Lung (tissue), 11 donors: ENCODE measurements at regions not wholly inside any gene's neighbourhood (a gene's known extent, or its start where the extent isn't known, plus 50 kb on each side); places are given as distances from the start of the nearest gene placed in this dataset.
A peak's percentile ranks its signal among the peaks of the same experiment; 100 is the strongest.

Experiments used
- ATAC-seq: fragments of 200-7000 bp; cut with Tn5 transposase; one replicate; pipeline ENCODE4 v1.9.1; 2020; ENCODE audit warnings: moderate number of reproducible peaks; ENCODE audit not compliant: insufficient read depth, low FRiP score
- DNase-seq, 3 donors: peaks; one replicate each; pipeline ENCODE4 v3.0.0-alpha.2; 2013 to 2017
- H3K27ac ChIP-seq, 2 donors: one replicate each; pipeline ENCODE4 v1.5.1; 2013; ENCODE audit warnings: mild to moderate bottlenecking in 2 of 2, moderate library complexity in 2 of 2, control low read depth in 1 of 2, inconsistent platforms in 1 of 2, low read depth in 1 of 2, low read length in 1 of 2
- H3K27me3 ChIP-seq, 3 donors: one replicate each; pipeline ENCODE4 v1.5.1; 2013; ENCODE audit warnings: low read length in 2 of 3; ENCODE audit not compliant: control insufficient read depth in 3 of 3, insufficient read depth in 3 of 3
- H3K36me3 ChIP-seq, 4 donors: one replicate each; pipeline ENCODE4 v1.5.1; 2013; ENCODE audit warnings: low read length in 4 of 4, mild to moderate bottlenecking in 1 of 4, moderate library complexity in 1 of 4; ENCODE audit not compliant: control insufficient read depth in 4 of 4, insufficient read depth in 4 of 4
- H3K4me1 ChIP-seq, 5 donors: one replicate each; pipeline ENCODE4 v1.5.1; 2013; ENCODE audit warnings: low read length in 5 of 5, mild to moderate bottlenecking in 2 of 5, moderate library complexity in 1 of 5; ENCODE audit not compliant: control insufficient read depth in 5 of 5, insufficient read depth in 5 of 5
- H3K4me3 ChIP-seq: one replicate; pipeline ENCODE4 v1.5.1; 2013; ENCODE audit warnings: mild to moderate bottlenecking, control low read depth, moderate library complexity
- H3K9ac ChIP-seq, 2 donors: one replicate each; pipeline ENCODE4 v1.5.1; 2013; ENCODE audit warnings: low read length in 2 of 2, control low read depth in 1 of 2; ENCODE audit not compliant: insufficient read depth in 1 of 2
- H3K9me3 ChIP-seq, 4 donors: one replicate each; pipeline ENCODE4 v1.5.1; 2013; ENCODE audit warnings: low read length in 3 of 4, mild to moderate bottlenecking in 1 of 4, moderate library complexity in 1 of 4; ENCODE audit not compliant: control insufficient read depth in 4 of 4, insufficient read depth in 3 of 4
- WGBS, 2 donors: extraction: QIAGEN DNeasy Blood & Tissue Kit; methylation state at CpG; one replicate each; pipeline ENCODE4 v1.1.7; 2013; 5-methylcytosine and 5-hydroxymethylcytosine counted together
- TF ChIP-seq, protein P1 (sequence below): IDR thresholded peaks from 2 replicates; pipeline ENCODE4 v1.5.1; 2012; ENCODE audit warnings: mild to moderate bottlenecking; ENCODE audit errors: control extremely low read depth, extremely low read depth
- donor health status: control.
- donor health status: control.
- donor health status: Bipolar disorder and iron deficiency.
- donor health status: healthy.
- donor health status: DM: yes; HTN: yes; CAD: no.

DNA sequence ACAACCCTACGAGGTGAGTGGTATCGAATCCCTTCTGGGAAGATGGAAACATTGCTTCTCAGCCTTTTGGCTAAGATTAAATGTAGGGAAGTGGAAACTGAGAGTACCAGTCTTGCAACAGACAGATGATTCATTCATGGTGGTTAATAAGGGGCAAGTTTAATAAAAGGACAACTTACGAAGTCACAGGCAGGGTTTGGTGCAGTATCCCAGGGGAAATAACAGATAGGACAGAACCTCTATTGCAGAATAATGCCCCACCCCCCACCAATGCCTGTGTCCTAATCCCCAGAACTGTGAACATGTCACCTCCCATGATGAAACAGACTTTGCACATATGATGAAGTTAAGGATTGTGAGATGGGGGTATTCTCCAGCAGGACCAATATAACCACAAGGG is 212.5 kb downstream of the TBX5 start:
- ATAC-seq: no peak
- H3K4me3 ChIP-seq: no peak overlapping the region
- H3K9me3 ChIP-seq: peaks cover 0 to 4% (median 3%) of the 10 kb centered on the region in 4 donors
- no peak overlapping the region for H3K9ac ChIP-seq
- peaks cover 0 to 9% (median 0%) of the 10 kb centered on the region in 5 donors for H3K4me1 ChIP-seq
- peaks cover 0 to 15% (median 0%) of the 10 kb centered on the region in 3 donors for H3K27me3 ChIP-seq
- no peaks in the 10 kb centered on the region for H3K36me3 ChIP-seq
- no peak for DNase-seq
- no peak overlapping the region for H3K27ac ChIP-seq
- WGBS, 2 donors: 81 to 93% methylated on average over 3 of the region's 3 CpGs
- TF ChIP-seq, protein P1, sequence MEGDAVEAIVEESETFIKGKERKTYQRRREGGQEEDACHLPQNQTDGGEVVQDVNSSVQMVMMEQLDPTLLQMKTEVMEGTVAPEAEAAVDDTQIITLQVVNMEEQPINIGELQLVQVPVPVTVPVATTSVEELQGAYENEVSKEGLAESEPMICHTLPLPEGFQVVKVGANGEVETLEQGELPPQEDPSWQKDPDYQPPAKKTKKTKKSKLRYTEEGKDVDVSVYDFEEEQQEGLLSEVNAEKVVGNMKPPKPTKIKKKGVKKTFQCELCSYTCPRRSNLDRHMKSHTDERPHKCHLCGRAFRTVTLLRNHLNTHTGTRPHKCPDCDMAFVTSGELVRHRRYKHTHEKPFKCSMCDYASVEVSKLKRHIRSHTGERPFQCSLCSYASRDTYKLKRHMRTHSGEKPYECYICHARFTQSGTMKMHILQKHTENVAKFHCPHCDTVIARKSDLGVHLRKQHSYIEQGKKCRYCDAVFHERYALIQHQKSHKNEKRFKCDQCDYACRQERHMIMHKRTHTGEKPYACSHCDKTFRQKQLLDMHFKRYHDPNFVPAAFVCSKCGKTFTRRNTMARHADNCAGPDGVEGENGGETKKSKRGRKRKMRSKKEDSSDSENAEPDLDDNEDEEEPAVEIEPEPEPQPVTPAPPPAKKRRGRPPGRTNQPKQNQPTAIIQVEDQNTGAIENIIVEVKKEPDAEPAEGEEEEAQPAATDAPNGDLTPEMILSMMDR: no peak

DNA sequence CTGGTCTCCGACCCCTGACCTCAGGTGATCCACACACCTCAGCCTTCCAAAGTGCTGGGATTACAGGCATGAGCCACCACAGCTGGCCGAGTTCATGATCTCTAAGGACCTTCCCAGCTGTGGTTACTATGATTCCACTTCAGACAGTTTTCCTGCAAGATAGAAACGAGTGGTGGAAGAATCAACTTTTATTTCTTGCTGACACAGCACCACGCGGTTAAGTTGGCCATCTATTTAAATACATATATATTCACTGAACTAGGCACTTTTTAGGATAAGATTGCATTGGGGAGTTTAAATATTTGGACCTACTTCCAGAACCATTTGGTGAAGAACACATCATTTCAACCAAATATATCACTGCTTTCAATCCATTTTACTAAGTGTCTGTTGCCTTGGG is 213.4 kb downstream of the TBX5 start:
- Histone ChIP-seq H3K9me3 (peaks cover 0 to 4% (median 2%) of the 10 kb centered on the region in 4 donors), H3K27me3 (peaks cover 0 to 15% (median 0%) of the 10 kb centered on the region in 3 donors), H3K27ac (no peak overlapping the region), H3K9ac (no peak overlapping the region), H3K4me1 (peaks cover 0 to 9% (median 0%) of the 10 kb centered on the region in 5 donors), H3K36me3 (no peaks in the 10 kb centered on the region), H3K4me3 (no peak overlapping the region)
- TF ChIP-seq, protein P1: no peak
- ATAC-seq (no peak), DNase-seq (no peak)
- 82 to 91% methylated on average over 5 of the region's 5 CpGs for WGBS, 2 donors

DNA sequence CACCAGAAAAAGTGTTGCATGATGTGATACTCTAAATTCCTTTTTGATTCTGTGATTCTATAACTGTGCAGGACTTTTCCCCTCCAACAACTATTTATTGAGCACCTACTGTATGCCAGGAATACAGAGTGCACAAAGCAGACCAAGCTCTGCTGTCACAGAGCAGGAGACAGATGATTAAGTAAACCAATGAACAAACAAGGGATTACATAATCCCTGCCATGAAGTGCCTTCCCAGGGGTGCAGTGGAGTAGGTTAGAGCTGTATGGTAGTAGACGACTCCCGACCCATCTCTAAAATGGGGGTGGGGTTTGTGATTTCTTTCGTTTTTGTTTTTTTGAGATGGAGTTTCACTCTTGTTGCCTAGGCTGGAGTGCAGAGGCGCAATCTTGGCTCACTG is 213.9 kb downstream of the TBX5 start:
- no peak for ATAC-seq
- H3K9me3 ChIP-seq: peaks cover 0 to 4% (median 2%) of the 10 kb centered on the region in 4 donors
- TF ChIP-seq, protein P1: no peak
- H3K27ac ChIP-seq: no peak overlapping the region
- H3K36me3 ChIP-seq: no peaks in the 10 kb centered on the region
- no peak for DNase-seq
- 77 to 87% methylated on average over 4 of the region's 4 CpGs for WGBS, 2 donors
- peaks cover 0 to 9% (median 0%) of the 10 kb centered on the region in 5 donors for H3K4me1 ChIP-seq
- H3K9ac ChIP-seq: no peak overlapping the region
- H3K4me3 ChIP-seq: no peak overlapping the region
- peaks cover 0 to 15% (median 0%) of the 10 kb centered on the region in 3 donors for H3K27me3 ChIP-seq

DNA sequence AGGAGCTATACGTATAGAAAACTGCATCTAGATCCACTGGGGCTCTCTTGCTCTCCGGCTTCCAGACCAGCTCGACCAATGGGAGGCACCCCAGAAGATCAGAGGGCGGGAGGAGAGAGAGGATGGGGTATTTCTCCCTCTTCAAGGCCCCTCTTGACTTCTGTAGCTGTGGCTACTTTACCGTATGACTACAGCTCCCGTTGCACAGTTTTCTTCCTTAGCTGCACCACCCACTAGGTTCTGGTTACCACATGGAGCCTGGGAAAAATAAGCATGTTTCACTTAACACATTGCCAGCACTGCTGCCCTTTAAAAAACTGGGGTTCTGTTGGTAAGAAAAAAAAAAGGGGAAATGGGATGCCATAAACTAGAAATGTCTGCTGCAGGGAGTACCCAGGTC is 214.4 kb downstream of the TBX5 start:
- peak in 1 of 3 donors; percentile 35 for DNase-seq

More for the DNA sequence above, 214.4 kb downstream of the TBX5 start:
- peaks cover 0 to 4% (median 2%) of the 10 kb centered on the region in 4 donors for H3K9me3 ChIP-seq
- 54 to 68% methylated on average over 6 of the region's 6 CpGs for WGBS, 2 donors
- H3K4me1 ChIP-seq: peaks cover 0 to 9% (median 0%) of the 10 kb centered on the region in 5 donors
- H3K27me3 ChIP-seq: peaks cover 0 to 15% (median 0%) of the 10 kb centered on the region in 3 donors
- no peak overlapping the region for H3K4me3 ChIP-seq
- TF ChIP-seq, protein P1: no peak
- H3K36me3 ChIP-seq: no peaks in the 10 kb centered on the region
- H3K27ac ChIP-seq: no peak overlapping the region
- H3K9ac ChIP-seq: no peak overlapping the region
- ATAC-seq: no peak
